ENCODE measurements at regions not wholly inside any gene's neighbourhood (a gene's known extent, or its start where the extent isn't known, plus 50 kb on each side); places are given as distances from the start of the nearest gene placed in this dataset.

GRCh38 chr2:6739547-6739946, 126.2 kb downstream of the CMPK2 start:
- DNase-seq (ENCODE audit: low read depth in 2 of 2) = no peak

DNA sequence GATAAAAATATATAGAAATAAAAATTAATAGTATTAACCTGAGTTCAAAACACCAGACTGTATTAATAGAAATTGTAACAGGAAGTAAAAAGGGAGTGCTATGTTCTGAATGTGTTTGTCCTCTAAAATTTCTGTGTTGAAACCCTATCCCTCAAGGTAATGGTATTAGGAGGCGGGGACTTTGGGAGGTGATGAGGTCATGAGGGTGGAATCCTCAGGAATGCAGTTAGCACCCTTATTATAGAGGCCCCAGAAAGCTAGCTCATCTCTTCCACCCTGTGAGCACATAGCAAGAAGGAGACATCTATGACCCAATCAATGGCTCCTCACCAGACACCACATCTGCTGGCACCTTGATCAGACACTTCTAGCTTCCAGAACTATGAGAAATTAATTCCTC, 124.5 kb downstream of the CMPK2 start:
- DNase-seq (ENCODE audit: low read depth in 2 of 2) = no peak

- DNase-seq (ENCODE audit: low read depth in 2 of 2) = no peak
Observed at GRCh38 chr2:6744038-6744437, 121.7 kb downstream of the CMPK2 start.

DNA sequence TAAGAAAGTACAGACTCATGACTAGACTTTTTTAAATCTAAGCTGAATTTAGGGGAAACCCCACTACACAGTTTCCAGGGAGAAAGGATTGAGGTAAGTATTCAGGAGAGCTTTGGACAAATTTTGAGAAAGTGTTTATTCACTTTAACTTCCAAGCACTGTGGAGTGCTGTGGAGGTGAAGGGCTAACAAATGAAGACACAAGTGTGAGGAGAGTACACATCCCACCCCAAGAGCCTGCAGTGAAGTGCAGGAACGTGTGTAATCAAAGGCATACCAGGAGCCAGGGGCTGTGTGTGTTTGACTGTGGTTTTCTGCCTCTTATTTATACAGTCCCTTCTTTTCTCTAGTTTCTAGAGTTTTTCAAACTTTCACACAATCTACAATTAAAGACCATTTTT, 118.3 kb downstream of the CMPK2 start:
- DNase-seq (ENCODE audit: low read depth in 2 of 2) = no peak

DNA sequence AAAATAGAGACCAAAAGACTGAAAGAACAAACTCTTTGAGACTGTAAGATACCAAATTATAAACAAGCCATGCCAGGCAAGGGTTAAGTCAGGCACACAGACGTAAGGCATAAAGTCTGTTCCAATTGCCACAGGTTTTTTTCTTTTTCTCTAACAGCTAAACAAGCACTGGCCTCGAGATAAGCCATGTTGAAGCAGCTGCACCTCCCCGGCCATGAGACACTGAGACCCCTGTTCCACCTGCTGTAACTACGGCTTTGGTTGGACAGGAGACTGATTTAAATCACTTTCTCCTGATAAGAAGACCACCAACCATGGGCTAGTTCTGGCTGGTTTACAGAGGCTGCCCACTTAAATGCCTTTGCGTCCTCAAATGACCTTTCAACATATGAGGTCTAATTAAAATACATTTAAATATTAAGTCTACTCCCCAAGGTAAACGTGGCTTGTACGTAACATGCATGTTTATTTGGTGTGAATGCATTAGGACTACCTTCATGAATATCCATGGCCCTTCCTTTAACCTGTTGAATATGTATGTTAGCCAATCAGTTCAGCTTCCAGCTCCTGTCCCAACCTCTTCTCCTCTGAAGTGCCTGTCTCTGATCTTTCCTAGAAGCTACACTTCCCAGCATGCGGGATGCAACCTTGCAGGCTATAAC, 117.2 kb downstream of the CMPK2 start:
- no peak for DNase-seq (ENCODE audit: low read depth in 2 of 2)

- no peak for DNase-seq (ENCODE audit: low read depth in 2 of 2)
Observed at GRCh38 chr2:6749962-6750361, 115.7 kb downstream of the CMPK2 start.

- no peak for DNase-seq (ENCODE audit: low read depth in 2 of 2)
Observed at GRCh38 chr2:6750411-6751158, 115.1 kb downstream of the CMPK2 start.

GRCh38 chr2:6754419-6754818, 111.3 kb downstream of the CMPK2 start:
- no peak for DNase-seq (ENCODE audit: low read depth in 2 of 2)

GRCh38 chr2:6755456-6755855, 110.3 kb downstream of the CMPK2 start:
- DNase-seq (ENCODE audit: low read depth in 2 of 2) = no peak

- DNase-seq (ENCODE audit: low read depth in 2 of 2) = no peak
Observed at GRCh38 chr2:6757215-6757614, 108.5 kb downstream of the CMPK2 start.

- DNase-seq (ENCODE audit: low read depth in 2 of 2) = no peak
Observed at GRCh38 chr2:6759689-6760088, 106.0 kb downstream of the CMPK2 start.

DNA sequence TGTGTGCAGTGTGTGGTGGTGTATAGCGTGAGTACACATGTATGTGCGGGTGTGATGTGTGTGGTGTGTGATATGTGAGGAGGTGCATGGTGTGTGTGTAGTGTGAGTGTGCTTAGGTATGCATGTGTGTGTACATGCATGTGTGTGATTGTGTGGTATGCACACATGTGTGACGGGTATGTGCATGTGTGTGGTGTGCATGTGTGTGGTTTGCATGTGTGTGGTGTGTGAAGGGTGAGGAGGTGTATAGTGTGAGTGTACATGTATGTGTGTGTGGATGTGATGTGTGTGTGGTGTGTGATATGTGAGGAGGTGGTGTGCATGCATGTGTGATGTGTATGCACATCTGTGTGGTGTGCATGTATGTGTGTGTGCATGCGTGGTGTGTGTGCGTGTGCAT, 105.6 kb downstream of the CMPK2 start:
- no peak for DNase-seq (ENCODE audit: low read depth in 2 of 2)

GRCh38 chr2:6764968-6765723, 100.6 kb downstream of the CMPK2 start:
- DNase-seq (ENCODE audit: low read depth in 2 of 2) = no peak

DNA sequence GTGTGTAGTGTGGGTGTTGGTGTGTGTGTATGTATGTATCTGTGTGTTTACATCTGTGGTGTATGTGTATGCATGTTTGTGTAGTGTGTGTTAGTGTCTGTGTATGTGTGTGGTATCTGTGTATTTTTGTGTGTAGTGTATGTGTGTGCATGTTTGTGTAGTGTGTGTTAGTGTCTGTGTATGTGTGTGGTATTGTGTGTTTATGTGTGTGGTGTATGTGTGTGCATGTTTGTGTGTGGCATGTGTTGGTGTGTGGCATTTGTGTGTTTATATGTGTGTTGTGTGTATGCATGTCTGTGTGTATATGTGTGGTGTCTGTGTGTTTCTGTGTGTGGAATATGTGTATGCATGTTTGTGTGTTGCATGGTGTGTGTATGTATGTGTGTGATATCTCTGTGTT, 96.4 kb downstream of the CMPK2 start:
- DNase-seq (ENCODE audit: low read depth in 2 of 2) = no peak

- DNase-seq (ENCODE audit: low read depth in 2 of 2) = no peak
Observed at GRCh38 chr2:6770006-6770405, 95.7 kb downstream of the CMPK2 start.

- DNase-seq (ENCODE audit: low read depth in 2 of 2) = no peak
Observed at GRCh38 chr2:6771634-6772611, 93.8 kb downstream of the CMPK2 start.

GRCh38 chr2:6773007-6773693, 92.6 kb downstream of the CMPK2 start:
- peak; percentile 16 to 63 for DNase-seq (ENCODE audit: low read depth in 2 of 2)

DNA sequence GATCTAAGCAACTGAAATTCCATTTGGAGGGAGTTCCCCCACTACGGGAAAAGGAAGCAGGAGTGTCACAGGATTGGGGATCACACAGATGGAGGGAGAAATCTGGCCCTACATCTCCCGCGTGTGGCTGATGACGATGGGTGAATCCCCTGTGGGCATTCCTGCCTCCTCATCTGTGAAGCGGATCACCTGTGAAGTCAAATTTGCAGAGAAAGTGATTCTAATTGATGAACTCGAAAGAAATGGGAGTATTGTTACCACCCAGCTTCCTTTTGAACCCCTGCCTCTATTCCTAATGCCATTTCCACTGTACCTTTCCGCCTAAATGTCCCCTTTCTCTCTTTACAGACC, 92.0 kb downstream of the CMPK2 start:
- no peak for DNase-seq (ENCODE audit: low read depth in 2 of 2)

DNA sequence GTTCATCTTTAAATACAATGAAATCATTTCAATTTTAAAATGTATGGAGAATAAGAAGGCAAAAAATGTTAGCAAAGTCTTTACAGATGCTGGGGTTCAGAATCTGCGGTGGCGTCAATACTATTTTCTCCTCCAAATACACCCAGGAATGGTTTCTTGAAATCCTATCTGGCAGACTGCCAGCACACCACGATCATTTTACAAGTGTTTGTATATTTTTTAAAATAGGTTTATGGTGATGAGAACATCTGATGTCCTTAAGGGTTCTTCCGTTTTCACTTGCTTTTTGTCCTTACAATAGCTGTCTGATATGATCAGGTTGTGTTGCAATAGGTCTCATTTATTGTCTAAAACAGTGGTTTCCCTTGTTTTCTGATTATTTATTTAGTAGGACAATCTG, 89.6 kb downstream of the CMPK2 start:
- DNase-seq (ENCODE audit: low read depth in 2 of 2) = no peak

- no peak for DNase-seq (ENCODE audit: low read depth in 2 of 2)
Observed at GRCh38 chr2:6777626-6778025, 88.1 kb downstream of the CMPK2 start.

GRCh38 chr2:6780765-6781274, 84.9 kb downstream of the CMPK2 start:
- no peak for DNase-seq (ENCODE audit: low read depth in 2 of 2)
